HEK293 (cell line): ENCODE measurements at regions not wholly inside any gene's neighbourhood (a gene's known extent, or its start where the extent isn't known, plus 50 kb on each side); places are given as distances from the start of the nearest gene placed in this dataset.

ENCODE experiments used
- CTCF ChIA-PET: fragments of 350-600 bp; formaldehyde crosslinking; extraction: SDS; loops from one replicate; lab custom pipeline; 2021; ENCODE audit warnings: antibody characterized with exemption; lab: Yijun Ruan, JAX
- POLR2A ChIA-PET: fragments of 300-600 bp; formaldehyde crosslinking; extraction: SDS; loops from one replicate; lab custom pipeline; 2020; ENCODE audit warnings: antibody characterized with exemption, inconsistent platforms; lab: Yijun Ruan, JAX
- H3K27ac ChIP-seq: fragments of 200-500 bp; sonication (Bioruptor generic); 2 replicates; pipeline ENCODE4 v1.5.1; 2014; ENCODE audit warnings: low read depth, low read length, control low read depth, inconsistent platforms; ENCODE audit errors: extremely low read depth
- H3K36me3 ChIP-seq, 2 experiments: fragments of 200-500 bp in 1 of 2; sonication (Bioruptor generic) in 1 of 2; 1 replicate in 1 of 2; 2 replicates in 1 of 2; pipeline ENCODE4 v1.5.1; 2014 to 2017; ENCODE audit warnings: inconsistent platforms in 2 of 2, low read length in 2 of 2; ENCODE audit not compliant: control insufficient read depth in 2 of 2, insufficient read depth in 1 of 2
- H3K4me1 ChIP-seq: fragments of 200-500 bp; sonication (Bioruptor generic); 2 replicates; pipeline ENCODE4 v1.5.1; 2014; ENCODE audit warnings: mild to moderate bottlenecking, low read length, inconsistent platforms; ENCODE audit not compliant: control insufficient read depth, insufficient read depth
- H3K4me3 ChIP-seq: 2 replicates; pipeline ENCODE4 v1.5.1; 2011; ENCODE audit warnings: low read depth, mild to moderate bottlenecking, control low read depth, low read length, moderate library complexity
- H3K9me3 ChIP-seq: fragments of 200-500 bp; sonication (Bioruptor generic); 2 replicates; pipeline ENCODE4 v1.5.1; 2014; ENCODE audit warnings: low read depth, low read length, inconsistent platforms; ENCODE audit not compliant: control insufficient read depth, insufficient read depth
- GLIS2 ChIP-seq: fragments of 450-650 bp; formaldehyde crosslinking; IDR thresholded peaks from 2 replicates; pipeline ENCODE4 v1.5.1; 2016; ENCODE audit warnings: missing biosample characterization, missing genetic modification characterization
- HOXD13 ChIP-seq: sonication (generic); formaldehyde crosslinking; IDR thresholded peaks from 2 replicates; pipeline ENCODE4 v1.8.0; 2022; ENCODE audit warnings: missing genetic modification reagents, borderline replicate concordance
- REPIN1 ChIP-seq: fragments of 450-650 bp; formaldehyde crosslinking; IDR thresholded peaks from 2 replicates; pipeline ENCODE4 v1.5.1; 2017; ENCODE audit warnings: missing biosample characterization, missing genetic modification characterization, low read depth
- ZNF140 ChIP-seq: fragments of 450-650 bp; formaldehyde crosslinking; IDR thresholded peaks from 2 replicates; pipeline ENCODE4 v1.5.1; 2016; ENCODE audit warnings: missing biosample characterization, missing genetic modification characterization
- ZNF175 ChIP-seq: fragments of 450-650 bp; formaldehyde crosslinking; IDR thresholded peaks from 2 replicates; pipeline ENCODE4 v1.5.1; 2016; ENCODE audit warnings: missing biosample characterization, missing genetic modification characterization
- ZNF211 ChIP-seq: fragments of 450-650 bp; formaldehyde crosslinking; IDR thresholded peaks from 2 replicates; pipeline ENCODE4 v1.5.1; 2016; ENCODE audit warnings: low read depth, missing biosample characterization, missing genetic modification characterization
- ZNF248 ChIP-seq: fragments of 450-650 bp; formaldehyde crosslinking; IDR thresholded peaks from 2 replicates; pipeline ENCODE4 v1.5.1; 2017; ENCODE audit warnings: missing biosample characterization, missing genetic modification characterization
- ZNF558 ChIP-seq: fragments of 450-650 bp; formaldehyde crosslinking; IDR thresholded peaks from 2 replicates; pipeline ENCODE4 v1.5.1; 2016; ENCODE audit warnings: missing biosample characterization, missing genetic modification characterization
- ZNF561 ChIP-seq: fragments of 450-650 bp; IDR thresholded peaks from 2 replicates; pipeline ENCODE4 v1.5.1; 2018; ENCODE audit warnings: missing biosample characterization, missing genetic modification characterization, borderline replicate concordance
- ZNF600 ChIP-seq: fragments of 450-650 bp; formaldehyde crosslinking; IDR thresholded peaks from 2 replicates; pipeline ENCODE4 v1.5.1; 2016; ENCODE audit warnings: missing biosample characterization, missing genetic modification characterization
- ZNF670 ChIP-seq: fragments of 450-650 bp; formaldehyde crosslinking; IDR thresholded peaks from 2 replicates; pipeline ENCODE4 v1.5.1; 2016; ENCODE audit warnings: missing biosample characterization, missing genetic modification characterization, low read depth
- ZNF747 ChIP-seq: fragments of 450-650 bp; formaldehyde crosslinking; IDR thresholded peaks from 2 replicates; pipeline ENCODE4 v1.5.1; 2016; ENCODE audit warnings: missing biosample characterization, missing genetic modification characterization
- ZNF768 ChIP-seq: fragments of 450-650 bp; formaldehyde crosslinking; IDR thresholded peaks from 2 replicates; pipeline ENCODE4 v1.5.1; 2018; ENCODE audit warnings: missing biosample characterization, mild to moderate bottlenecking, missing genetic modification characterization
- ZNF785 ChIP-seq: fragments of 450-650 bp; formaldehyde crosslinking; IDR thresholded peaks from 2 replicates; pipeline ENCODE4 v1.5.1; 2016; ENCODE audit warnings: missing biosample characterization, missing genetic modification characterization
- ZNF830 ChIP-seq: fragments of 450-650 bp; IDR thresholded peaks from 2 replicates; pipeline ENCODE4 v1.5.0; 2018; ENCODE audit warnings: missing biosample characterization, missing genetic modification characterization, low read depth, mild to moderate bottlenecking, moderate library complexity
- ZXDB ChIP-seq: fragments of 450-650 bp; formaldehyde crosslinking; IDR thresholded peaks from 2 replicates; pipeline ENCODE4 v1.5.1; 2016; ENCODE audit warnings: missing biosample characterization, missing genetic modification characterization
- TF ChIP-seq, protein P1 (sequence below): fragments of 450-650 bp; formaldehyde crosslinking; IDR thresholded peaks from 2 replicates; pipeline ENCODE4 v1.5.1; 2016; ENCODE audit warnings: missing biosample characterization, missing genetic modification characterization
- TF ChIP-seq, protein P2 (sequence below): fragments of 450-650 bp; formaldehyde crosslinking; IDR thresholded peaks from 2 replicates; pipeline ENCODE4 v1.5.1; 2016; ENCODE audit warnings: missing biosample characterization, missing genetic modification characterization
- TF ChIP-seq, protein P3 (sequence below): fragments of 450-650 bp; formaldehyde crosslinking; IDR thresholded peaks from 2 replicates; pipeline ENCODE4 v1.5.1; 2016; ENCODE audit warnings: missing biosample characterization, missing genetic modification characterization, borderline replicate concordance
- TF ChIP-seq, protein P4 (sequence below): sonication (generic); formaldehyde crosslinking; IDR thresholded peaks from 2 replicates; pipeline ENCODE4 v1.8.1; 2022; ENCODE audit warnings: mild to moderate bottlenecking, moderate library complexity, missing genetic modification reagents
- TF ChIP-seq, protein P5 (sequence below): fragments of 450-650 bp; formaldehyde crosslinking; IDR thresholded peaks from 2 replicates; pipeline ENCODE4 v1.5.1; 2016; ENCODE audit warnings: missing biosample characterization, missing genetic modification characterization

DNA sequence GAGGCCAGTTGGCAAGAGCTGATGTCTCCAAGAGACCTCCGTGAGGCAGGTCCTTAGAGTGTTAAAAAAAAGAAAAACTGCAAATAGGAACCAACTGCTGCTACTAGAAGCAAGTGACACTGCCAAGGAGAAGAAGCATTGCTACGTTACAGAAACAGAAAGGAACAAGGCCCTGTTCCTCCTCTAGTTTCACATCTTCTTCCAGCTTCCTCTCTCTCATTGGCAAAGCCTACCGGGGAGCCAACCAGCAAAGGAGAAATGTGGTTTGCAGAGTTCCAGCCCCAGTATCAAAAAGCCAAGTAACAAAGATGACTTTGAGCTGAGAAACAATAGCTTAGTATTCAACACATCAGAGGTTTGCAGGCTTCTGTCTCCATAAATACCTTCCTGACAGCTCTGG is 145.9 kb downstream of the PRELID2 start:
- CTCF ChIA-PET: interaction anchor here (0.9 to 2.1 kb wide), 3 partner anchors 9 to 137 kb away, joined by 3 to 7 read pairs (median 6); no protein-coding TSS in a partner anchor
- H3K27ac ChIP-seq: no peak overlapping the region
- H3K4me3 ChIP-seq: no peak overlapping the region
- TF ChIP-seq, protein P1, sequence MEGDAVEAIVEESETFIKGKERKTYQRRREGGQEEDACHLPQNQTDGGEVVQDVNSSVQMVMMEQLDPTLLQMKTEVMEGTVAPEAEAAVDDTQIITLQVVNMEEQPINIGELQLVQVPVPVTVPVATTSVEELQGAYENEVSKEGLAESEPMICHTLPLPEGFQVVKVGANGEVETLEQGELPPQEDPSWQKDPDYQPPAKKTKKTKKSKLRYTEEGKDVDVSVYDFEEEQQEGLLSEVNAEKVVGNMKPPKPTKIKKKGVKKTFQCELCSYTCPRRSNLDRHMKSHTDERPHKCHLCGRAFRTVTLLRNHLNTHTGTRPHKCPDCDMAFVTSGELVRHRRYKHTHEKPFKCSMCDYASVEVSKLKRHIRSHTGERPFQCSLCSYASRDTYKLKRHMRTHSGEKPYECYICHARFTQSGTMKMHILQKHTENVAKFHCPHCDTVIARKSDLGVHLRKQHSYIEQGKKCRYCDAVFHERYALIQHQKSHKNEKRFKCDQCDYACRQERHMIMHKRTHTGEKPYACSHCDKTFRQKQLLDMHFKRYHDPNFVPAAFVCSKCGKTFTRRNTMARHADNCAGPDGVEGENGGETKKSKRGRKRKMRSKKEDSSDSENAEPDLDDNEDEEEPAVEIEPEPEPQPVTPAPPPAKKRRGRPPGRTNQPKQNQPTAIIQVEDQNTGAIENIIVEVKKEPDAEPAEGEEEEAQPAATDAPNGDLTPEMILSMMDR (tag by site-specific recombination): no peak
- TF ChIP-seq, protein P2, sequence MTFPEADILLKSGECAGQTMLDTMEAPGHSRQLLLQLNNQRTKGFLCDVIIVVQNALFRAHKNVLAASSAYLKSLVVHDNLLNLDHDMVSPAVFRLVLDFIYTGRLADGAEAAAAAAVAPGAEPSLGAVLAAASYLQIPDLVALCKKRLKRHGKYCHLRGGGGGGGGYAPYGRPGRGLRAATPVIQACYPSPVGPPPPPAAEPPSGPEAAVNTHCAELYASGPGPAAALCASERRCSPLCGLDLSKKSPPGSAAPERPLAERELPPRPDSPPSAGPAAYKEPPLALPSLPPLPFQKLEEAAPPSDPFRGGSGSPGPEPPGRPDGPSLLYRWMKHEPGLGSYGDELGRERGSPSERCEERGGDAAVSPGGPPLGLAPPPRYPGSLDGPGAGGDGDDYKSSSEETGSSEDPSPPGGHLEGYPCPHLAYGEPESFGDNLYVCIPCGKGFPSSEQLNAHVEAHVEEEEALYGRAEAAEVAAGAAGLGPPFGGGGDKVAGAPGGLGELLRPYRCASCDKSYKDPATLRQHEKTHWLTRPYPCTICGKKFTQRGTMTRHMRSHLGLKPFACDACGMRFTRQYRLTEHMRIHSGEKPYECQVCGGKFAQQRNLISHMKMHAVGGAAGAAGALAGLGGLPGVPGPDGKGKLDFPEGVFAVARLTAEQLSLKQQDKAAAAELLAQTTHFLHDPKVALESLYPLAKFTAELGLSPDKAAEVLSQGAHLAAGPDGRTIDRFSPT (tag by site-specific recombination): no peak
- TF ChIP-seq HOXD13 (CRISPR knock-in tag) (no peak), ZNF670 (no peak), ZNF248 (tag by site-specific recombination) (no peak)
- TF ChIP-seq, protein P3, sequence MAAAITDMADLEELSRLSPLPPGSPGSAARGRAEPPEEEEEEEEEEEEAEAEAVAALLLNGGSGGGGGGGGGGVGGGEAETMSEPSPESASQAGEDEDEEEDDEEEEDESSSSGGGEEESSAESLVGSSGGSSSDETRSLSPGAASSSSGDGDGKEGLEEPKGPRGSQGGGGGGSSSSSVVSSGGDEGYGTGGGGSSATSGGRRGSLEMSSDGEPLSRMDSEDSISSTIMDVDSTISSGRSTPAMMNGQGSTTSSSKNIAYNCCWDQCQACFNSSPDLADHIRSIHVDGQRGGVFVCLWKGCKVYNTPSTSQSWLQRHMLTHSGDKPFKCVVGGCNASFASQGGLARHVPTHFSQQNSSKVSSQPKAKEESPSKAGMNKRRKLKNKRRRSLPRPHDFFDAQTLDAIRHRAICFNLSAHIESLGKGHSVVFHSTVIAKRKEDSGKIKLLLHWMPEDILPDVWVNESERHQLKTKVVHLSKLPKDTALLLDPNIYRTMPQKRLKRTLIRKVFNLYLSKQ (tag by site-specific recombination): no peak
- TF ChIP-seq, protein P4, sequence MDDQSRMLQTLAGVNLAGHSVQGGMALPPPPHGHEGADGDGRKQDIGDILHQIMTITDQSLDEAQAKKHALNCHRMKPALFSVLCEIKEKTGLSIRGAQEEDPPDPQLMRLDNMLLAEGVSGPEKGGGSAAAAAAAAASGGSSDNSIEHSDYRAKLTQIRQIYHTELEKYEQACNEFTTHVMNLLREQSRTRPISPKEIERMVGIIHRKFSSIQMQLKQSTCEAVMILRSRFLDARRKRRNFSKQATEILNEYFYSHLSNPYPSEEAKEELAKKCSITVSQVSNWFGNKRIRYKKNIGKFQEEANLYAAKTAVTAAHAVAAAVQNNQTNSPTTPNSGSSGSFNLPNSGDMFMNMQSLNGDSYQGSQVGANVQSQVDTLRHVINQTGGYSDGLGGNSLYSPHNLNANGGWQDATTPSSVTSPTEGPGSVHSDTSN (CRISPR knock-in tag): no peak
- TF ChIP-seq, all 188 proteins: peak for 0
- POLR2A ChIA-PET: no interaction called here
- Histone ChIP-seq H3K4me1 (no peaks in the 10 kb centered on the region), H3K9me3 (no peaks in the 10 kb centered on the region), H3K36me3 (no peaks in the 10 kb centered on the region)

DNA sequence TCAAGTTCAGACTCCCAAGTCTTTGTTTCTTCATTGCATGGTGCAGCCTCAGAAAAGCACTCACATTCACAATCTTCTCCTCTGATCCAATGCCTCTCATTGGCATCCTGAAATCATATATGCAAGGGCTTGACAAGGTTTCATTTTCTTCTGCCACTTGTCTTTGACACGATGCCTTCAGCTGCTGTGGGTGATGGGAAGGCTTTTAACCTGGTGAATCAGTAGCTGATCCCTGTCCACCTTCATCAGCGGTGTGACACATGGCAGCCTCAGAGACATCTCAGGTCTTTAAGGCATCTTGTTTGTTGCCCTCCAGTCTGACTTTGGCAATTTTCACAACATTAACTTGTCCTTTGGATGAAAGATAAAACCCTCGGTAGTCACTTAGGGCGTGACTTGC is 147.2 kb downstream of the PRELID2 start:
- CTCF ChIA-PET: interaction anchor here (0.6 kb wide), 1 partner anchor 189 kb away, joined by 3 read pairs; no protein-coding TSS in a partner anchor

More for the DNA sequence above, 147.2 kb downstream of the PRELID2 start:
- Histone ChIP-seq H3K36me3 (no peaks in the 10 kb centered on the region), H3K4me1 (no peaks in the 10 kb centered on the region), H3K27ac (no peak overlapping the region), H3K9me3 (no peaks in the 10 kb centered on the region), H3K4me3 (no peak overlapping the region)
- POLR2A ChIA-PET: no interaction called here
- TF ChIP-seq, protein P5, sequence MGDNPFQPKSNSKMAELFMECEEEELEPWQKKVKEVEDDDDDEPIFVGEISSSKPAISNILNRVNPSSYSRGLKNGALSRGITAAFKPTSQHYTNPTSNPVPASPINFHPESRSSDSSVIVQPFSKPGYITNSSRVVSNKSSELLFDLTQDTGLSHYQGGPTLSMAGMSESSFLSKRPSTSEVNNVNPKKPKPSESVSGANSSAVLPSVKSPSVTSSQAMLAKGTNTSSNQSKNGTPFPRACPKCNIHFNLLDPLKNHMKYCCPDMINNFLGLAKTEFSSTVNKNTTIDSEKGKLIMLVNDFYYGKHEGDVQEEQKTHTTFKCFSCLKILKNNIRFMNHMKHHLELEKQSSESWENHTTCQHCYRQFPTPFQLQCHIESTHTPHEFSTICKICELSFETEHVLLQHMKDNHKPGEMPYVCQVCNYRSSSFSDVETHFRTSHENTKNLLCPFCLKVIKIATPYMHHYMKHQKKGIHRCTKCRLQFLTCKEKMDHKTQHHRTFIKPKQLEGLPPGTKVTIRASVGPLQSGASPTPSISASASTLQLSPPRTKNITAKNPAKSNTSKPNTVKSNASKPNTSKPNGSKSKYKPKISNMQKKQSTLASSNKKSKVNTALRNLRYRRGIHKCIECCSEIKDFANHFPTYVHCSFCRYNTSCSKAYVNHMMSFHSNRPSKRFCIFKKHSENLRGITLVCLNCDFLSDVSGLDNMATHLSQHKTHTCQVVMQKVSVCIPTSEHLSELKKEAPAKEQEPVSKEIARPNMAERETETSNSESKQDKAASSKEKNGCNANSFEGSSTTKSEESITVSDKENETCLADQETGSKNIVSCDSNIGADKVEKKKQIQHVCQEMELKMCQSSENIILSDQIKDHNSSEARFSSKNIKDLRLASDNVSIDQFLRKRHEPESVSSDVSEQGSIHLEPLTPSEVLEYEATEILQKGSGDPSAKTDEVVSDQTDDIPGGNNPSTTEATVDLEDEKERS (tag by site-specific recombination): no peak
- TF ChIP-seq ZXDB (tag by site-specific recombination) (no peak), REPIN1 (tag by site-specific recombination) (no peak), ZNF747 (tag by site-specific recombination) (no peak), ZNF211 (tag by site-specific recombination) (no peak), ZNF830 (no peak), ZNF785 (no peak), ZNF175 (tag by site-specific recombination) (no peak), ZNF140 (tag by site-specific recombination) (no peak), ZNF561 (tag by site-specific recombination) (no peak), ZNF600 (tag by site-specific recombination) (no peak), ZNF558 (no peak), ZNF768 (no peak), GLIS2 (no peak)
